ENCODE measurements at regions not wholly inside any gene's neighbourhood (a gene's known extent, or its start where the extent isn't known, plus 50 kb on each side); places are given as distances from the start of the nearest gene placed in this dataset.

DNA sequence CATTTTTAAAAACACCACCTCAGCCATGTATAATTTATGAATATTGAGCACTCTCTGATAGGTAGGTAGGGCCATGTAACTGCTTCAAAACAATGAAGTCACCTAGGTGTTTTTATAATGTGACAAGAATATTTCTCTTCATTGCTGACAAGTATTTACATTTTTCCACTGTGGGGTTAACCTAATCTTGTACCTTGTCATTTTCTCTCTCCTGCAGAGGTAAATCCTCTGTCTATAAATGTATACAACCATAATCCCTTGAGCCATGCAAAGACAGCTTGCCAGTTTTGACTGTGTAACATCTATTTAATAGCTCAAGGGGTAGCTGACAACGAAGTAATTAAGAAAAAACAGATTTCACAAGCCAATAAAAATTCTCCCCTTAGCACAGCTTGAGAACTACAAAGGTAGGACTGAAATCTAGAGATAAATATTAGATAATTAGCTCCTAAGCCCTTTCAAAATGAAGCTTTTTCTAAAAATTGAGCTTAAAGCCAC is 137.6 kb upstream of the POGK start:
- Histone ChIP-seq H3K4me3 (ENCODE audit: control insufficient read depth in 2 of 3, extremely low read depth in 1 of 3, insufficient read depth in 2 of 3, low read depth in 1 of 3, low read length in 3 of 3) (no peak overlapping the region), H3K4me2 (ENCODE audit: control insufficient read depth, extremely low read depth, insufficient read depth, low read depth, low read length) (no peak overlapping the region), H2AFZ (ENCODE audit: control insufficient read depth, low read length) (no peak overlapping the region), H3K27ac (ENCODE audit: control insufficient read depth, insufficient read depth, low read length) (no peak overlapping the region), H3K9ac (ENCODE audit: control insufficient read depth, extremely low read depth, insufficient read depth, low read length) (no peak overlapping the region), H4K20me1 (ENCODE audit: control insufficient read depth, extremely low read depth, insufficient read depth, low read length) (no peaks in the 10 kb centered on the region), H3K27me3 (ENCODE audit: control insufficient read depth, extremely low read depth, insufficient read depth, low read length) (no peaks in the 10 kb centered on the region), H3K79me2 (ENCODE audit: control insufficient read depth, insufficient read depth, low read length) (no peaks in the 10 kb centered on the region), H3K9me1 (ENCODE audit: control insufficient read depth, extremely low read depth, insufficient read depth, low read length) (no peaks in the 10 kb centered on the region), H3K4me1 (ENCODE audit: control insufficient read depth, extremely low read depth, insufficient read depth, low read length) (no peaks in the 10 kb centered on the region), H3K36me3 (ENCODE audit: control insufficient read depth in 2 of 2, extremely low read depth in 1 of 2, insufficient read depth in 2 of 2, low read length in 2 of 2) (no peaks in the 10 kb centered on the region), H3K9me3 (ENCODE audit: control insufficient read depth, low read depth, low read length) (no peaks in the 10 kb centered on the region)
- dilution Hi-C loops (cut with MboI; ENCODE audit: extremely low pct_ligation_motif_present, low sequenced_read_pairs): no loop called here
- DNase-seq (ENCODE audit: low read depth, low spot score) (no peak), FAIRE-seq (no peak)
- TF ChIP-seq EZH2 (IDR thresholded peaks at IDR 0.05; ENCODE audit: low read length): no peak
- no peak for TF ChIP-seq CTCF (optimal IDR thresholded peaks at IDR 0.05 in 1 of 3, IDR thresholded peaks at IDR 0.05 in 1 of 3, conservative IDR thresholded peaks at IDR 0.05 in 1 of 3; ENCODE audit: extremely low read depth in 1 of 3, insufficient read depth in 2 of 3, low read length in 3 of 3)

- H4K20me1 ChIP-seq (ENCODE audit: control insufficient read depth, extremely low read depth, insufficient read depth, low read length): no peaks in the 10 kb centered on the region
- H3K27ac ChIP-seq (ENCODE audit: control insufficient read depth, insufficient read depth, low read length): no peak overlapping the region
- DNase-seq (ENCODE audit: low read depth, low spot score) (no peak), FAIRE-seq (no peak)
- no peak overlapping the region for H2AFZ ChIP-seq (ENCODE audit: control insufficient read depth, low read length)
- no peaks in the 10 kb centered on the region for H3K9me1 ChIP-seq (ENCODE audit: control insufficient read depth, extremely low read depth, insufficient read depth, low read length)
- no peaks in the 10 kb centered on the region for H3K4me1 ChIP-seq (ENCODE audit: control insufficient read depth, extremely low read depth, insufficient read depth, low read length)
- no peaks in the 10 kb centered on the region for H3K36me3 ChIP-seq (ENCODE audit: control insufficient read depth in 2 of 2, extremely low read depth in 1 of 2, insufficient read depth in 2 of 2, low read length in 2 of 2)
- no peaks in the 10 kb centered on the region for H3K27me3 ChIP-seq (ENCODE audit: control insufficient read depth, extremely low read depth, insufficient read depth, low read length)
- H3K4me2 ChIP-seq (ENCODE audit: control insufficient read depth, extremely low read depth, insufficient read depth, low read depth, low read length): no peak overlapping the region
- no peak overlapping the region for H3K4me3 ChIP-seq (ENCODE audit: control insufficient read depth in 2 of 3, extremely low read depth in 1 of 3, insufficient read depth in 2 of 3, low read depth in 1 of 3, low read length in 3 of 3)
- dilution Hi-C loops (cut with MboI; ENCODE audit: extremely low pct_ligation_motif_present, low sequenced_read_pairs): no loop called here
- TF ChIP-seq EZH2 (IDR thresholded peaks at IDR 0.05; ENCODE audit: low read length) (no peak), CTCF (optimal IDR thresholded peaks at IDR 0.05 in 1 of 3, IDR thresholded peaks at IDR 0.05 in 1 of 3, conservative IDR thresholded peaks at IDR 0.05 in 1 of 3; ENCODE audit: extremely low read depth in 1 of 3, insufficient read depth in 2 of 3, low read length in 3 of 3) (no peak)
- H3K9ac ChIP-seq (ENCODE audit: control insufficient read depth, extremely low read depth, insufficient read depth, low read length): no peak overlapping the region
- H3K9me3 ChIP-seq (ENCODE audit: control insufficient read depth, low read depth, low read length): no peaks in the 10 kb centered on the region
- H3K79me2 ChIP-seq (ENCODE audit: control insufficient read depth, insufficient read depth, low read length): no peaks in the 10 kb centered on the region
These were observed 136.1 kb upstream of the POGK start for GRCh38 chr1:166703141-166703540.
